Activated CD4-positive, alpha-beta memory T cell treated with anti-CD3 and anti-CD28 coated beads, Interleukin-2, amount 10 ng/mL, durations not matched to agents 7 days and 5 days (primary cell): ENCODE measurements at regions not wholly inside any gene's neighbourhood (a gene's known extent, or its start where the extent isn't known, plus 50 kb on each side); places are given as distances from the start of the nearest gene placed in this dataset.

Experiments
- CTCF ChIA-PET: fragments of 350-600 bp; sonication (Branson Sonifier 250); formaldehyde crosslinking; loops from one replicate; lab custom pipeline; 2021; ENCODE audit warnings: antibody characterized with exemption, inconsistent platforms; lab: Charles Lee
- POLR2A ChIA-PET: fragments of 350-600 bp; sonication (Branson Sonifier 250); formaldehyde crosslinking; loops from one replicate; lab custom pipeline; 2021; ENCODE audit warnings: antibody characterized with exemption; lab: Charles Lee
- DNase-seq: peaks from one replicate; pipeline ENCODE4 v3.0.0-alpha.2; 2020
- H3K27ac Mint-ChIP-seq: one replicate; pipeline ENCODE4 v1.8.0; 2021; ENCODE audit warnings: mild to moderate bottlenecking, mixed read lengths
- H3K27me3 Mint-ChIP-seq: one replicate; pipeline ENCODE4 v1.8.0; 2021; ENCODE audit warnings: mixed read lengths
- H3K36me3 Mint-ChIP-seq: one replicate; pipeline ENCODE4 v1.8.0; 2021; ENCODE audit warnings: low read depth, mixed read lengths
- H3K4me1 Mint-ChIP-seq: one replicate; pipeline ENCODE4 v1.8.0; 2021; ENCODE audit warnings: mixed read lengths
- H3K4me3 Mint-ChIP-seq: one replicate; pipeline ENCODE4 v1.8.0; 2021; ENCODE audit warnings: mild to moderate bottlenecking, mixed read lengths
- H3K9me3 Mint-ChIP-seq: one replicate; pipeline ENCODE4 v1.8.0; 2021; ENCODE audit warnings: mixed read lengths

DNA sequence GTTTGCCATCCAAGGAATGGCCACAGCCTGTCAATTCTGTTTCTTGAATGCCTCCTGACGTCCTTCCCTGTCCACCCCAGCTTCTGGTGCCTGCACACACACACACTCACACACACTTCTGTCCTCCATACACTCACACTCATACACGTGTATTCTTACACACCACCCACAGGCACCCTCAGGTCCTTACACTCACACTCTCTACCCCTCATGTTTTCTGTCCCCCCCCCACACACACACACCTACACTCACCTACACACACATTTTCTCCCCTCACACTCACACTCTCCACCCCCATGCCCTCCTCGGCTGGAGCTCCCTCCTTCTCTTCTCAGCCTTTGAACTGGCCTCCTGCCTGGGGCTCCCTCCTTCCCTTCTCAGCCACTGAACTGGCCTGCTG is 148.0 kb upstream of the SALL3 start:
- Mint-ChIP-seq H3K4me3 (no peak overlapping the region), H3K27ac (no peak overlapping the region), H3K9me3 (peaks cover 8% of the 10 kb centered on the region), H3K36me3 (no peaks in the 10 kb centered on the region), H3K27me3 (no peaks in the 10 kb centered on the region), H3K4me1 (no peaks in the 10 kb centered on the region)
- no peak for DNase-seq
- CTCF ChIA-PET, result no interaction called here
- POLR2A ChIA-PET, result no interaction called here

DNA sequence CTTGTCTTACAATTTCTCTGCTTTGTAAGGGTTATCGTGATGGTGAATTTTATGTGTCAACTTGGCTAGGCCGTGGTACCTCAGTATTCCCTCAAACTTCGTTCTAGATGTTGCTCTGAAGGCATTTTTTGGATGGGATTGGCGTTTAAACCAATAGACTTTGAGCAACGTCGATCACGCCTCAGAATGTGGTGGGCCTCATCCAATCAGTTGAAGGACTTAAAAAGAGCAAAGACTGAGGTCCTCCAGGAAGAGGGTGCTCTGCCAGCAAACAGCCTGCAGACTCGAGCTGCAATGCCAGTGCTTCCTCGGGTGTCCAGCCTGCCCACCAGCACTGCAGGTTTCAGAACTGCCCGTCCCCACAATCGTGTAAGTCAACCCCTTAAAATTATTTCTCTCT is 145.8 kb upstream of the SALL3 start:
- H3K36me3 Mint-ChIP-seq, result no peaks in the 10 kb centered on the region
- peaks cover 13% of the 10 kb centered on the region for H3K9me3 Mint-ChIP-seq
- CTCF ChIA-PET, result no interaction called here
- no peak for DNase-seq
- H3K27ac Mint-ChIP-seq, result no peak overlapping the region
- POLR2A ChIA-PET, result no interaction called here
- no peak overlapping the region for H3K4me3 Mint-ChIP-seq
- no peaks in the 10 kb centered on the region for H3K27me3 Mint-ChIP-seq
- H3K4me1 Mint-ChIP-seq, result no peaks in the 10 kb centered on the region

DNA sequence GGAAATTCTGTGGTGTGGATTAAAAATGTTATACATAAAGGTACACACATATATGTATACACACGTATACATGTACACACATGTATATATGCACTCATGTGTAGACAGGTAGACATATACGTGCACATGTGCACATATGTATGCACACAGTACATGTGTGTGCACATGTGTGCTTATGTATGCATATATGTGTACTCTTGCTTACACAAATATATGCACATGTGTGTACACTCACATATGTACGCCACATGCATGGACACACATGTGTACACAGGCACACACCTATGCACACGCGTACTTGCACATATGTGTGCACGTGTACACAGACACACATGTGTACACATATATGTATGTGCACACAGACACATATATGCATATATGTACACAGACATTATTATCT is 142.8 kb upstream of the SALL3 start:
- Mint-ChIP-seq H3K9me3 (peaks cover 29% of the 10 kb centered on the region), H3K27ac (no peak overlapping the region), H3K27me3 (no peaks in the 10 kb centered on the region), H3K36me3 (no peaks in the 10 kb centered on the region), H3K4me1 (no peaks in the 10 kb centered on the region), H3K4me3 (no peak overlapping the region)
- ChIA-PET CTCF (no interaction called here), POLR2A (no interaction called here)
- no peak for DNase-seq

GRCh38 chr18:78837754-78838153 is 141.9 kb upstream of the SALL3 start:
- no peaks in the 10 kb centered on the region for H3K4me1 Mint-ChIP-seq
- H3K27ac Mint-ChIP-seq, result no peak overlapping the region
- no peaks in the 10 kb centered on the region for H3K36me3 Mint-ChIP-seq
- no peak overlapping the region for H3K4me3 Mint-ChIP-seq
- ChIA-PET POLR2A (no interaction called here), CTCF (no interaction called here)
- no peak for DNase-seq
- peaks cover 29% of the 10 kb centered on the region for H3K9me3 Mint-ChIP-seq
- no peaks in the 10 kb centered on the region for H3K27me3 Mint-ChIP-seq

DNA sequence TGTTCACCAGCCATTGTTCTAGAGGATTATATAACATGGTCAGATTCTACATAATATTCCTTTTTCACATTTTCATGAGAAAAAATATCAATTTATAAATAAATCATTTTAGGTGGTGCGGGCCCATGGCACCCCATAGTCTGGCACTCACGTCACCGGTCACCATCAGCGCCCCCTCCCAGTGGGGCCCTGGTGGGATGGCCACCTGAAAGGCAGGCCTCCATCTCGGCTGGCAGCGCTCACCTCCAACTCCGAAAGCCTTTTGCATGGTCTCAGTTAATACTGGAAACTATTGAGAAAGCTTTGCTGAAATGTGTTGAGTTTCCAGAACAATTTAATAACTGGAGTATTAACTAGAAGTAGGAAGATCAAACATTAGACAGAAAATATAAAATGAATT is 141.4 kb upstream of the SALL3 start:
- POLR2A ChIA-PET, result no interaction called here
- Mint-ChIP-seq H3K27ac (no peak overlapping the region), H3K27me3 (no peaks in the 10 kb centered on the region), H3K4me1 (no peaks in the 10 kb centered on the region), H3K9me3 (peaks cover 26% of the 10 kb centered on the region), H3K36me3 (no peaks in the 10 kb centered on the region), H3K4me3 (no peak overlapping the region)
- CTCF ChIA-PET, result no interaction called here
- no peak for DNase-seq

DNA sequence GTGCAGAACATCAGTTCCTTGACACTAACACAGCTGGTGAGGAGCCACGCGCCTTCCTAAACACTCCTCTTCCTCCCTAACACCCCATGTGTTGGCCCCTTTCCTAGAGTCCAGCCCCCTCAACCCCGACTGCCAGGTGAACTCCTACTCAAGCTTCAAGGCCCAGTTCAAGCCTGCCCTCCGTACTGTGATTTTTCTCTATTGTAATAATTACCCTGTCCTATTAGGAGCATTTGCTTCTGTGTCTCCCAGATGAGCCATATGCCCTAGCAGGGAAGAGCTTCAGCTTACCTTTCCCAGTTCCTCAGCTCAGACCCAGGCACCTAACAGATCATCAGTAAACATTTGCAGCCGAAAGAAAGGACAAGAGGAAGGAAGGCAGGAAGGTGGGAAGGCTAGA is 130.6 kb upstream of the SALL3 start:
- Mint-ChIP-seq H3K4me1 (no peaks in the 10 kb centered on the region), H3K27me3 (no peaks in the 10 kb centered on the region), H3K27ac (no peak overlapping the region), H3K9me3 (peaks cover 30% of the 10 kb centered on the region), H3K36me3 (no peaks in the 10 kb centered on the region), H3K4me3 (no peak overlapping the region)
- POLR2A ChIA-PET, result no interaction called here
- CTCF ChIA-PET, result no interaction called here
- no peak for DNase-seq

- H3K27ac Mint-ChIP-seq, result no peak overlapping the region
- H3K27me3 Mint-ChIP-seq, result no peaks in the 10 kb centered on the region
- H3K4me1 Mint-ChIP-seq, result no peaks in the 10 kb centered on the region
- POLR2A ChIA-PET, result no interaction called here
- no peaks in the 10 kb centered on the region for H3K36me3 Mint-ChIP-seq
- no peak overlapping the region for H3K4me3 Mint-ChIP-seq
- CTCF ChIA-PET, result no interaction called here
- DNase-seq, result no peak
- peaks cover 30% of the 10 kb centered on the region for H3K9me3 Mint-ChIP-seq
Measured at GRCh38 chr18:78849458-78849857, 130.2 kb upstream of the SALL3 start.

DNA sequence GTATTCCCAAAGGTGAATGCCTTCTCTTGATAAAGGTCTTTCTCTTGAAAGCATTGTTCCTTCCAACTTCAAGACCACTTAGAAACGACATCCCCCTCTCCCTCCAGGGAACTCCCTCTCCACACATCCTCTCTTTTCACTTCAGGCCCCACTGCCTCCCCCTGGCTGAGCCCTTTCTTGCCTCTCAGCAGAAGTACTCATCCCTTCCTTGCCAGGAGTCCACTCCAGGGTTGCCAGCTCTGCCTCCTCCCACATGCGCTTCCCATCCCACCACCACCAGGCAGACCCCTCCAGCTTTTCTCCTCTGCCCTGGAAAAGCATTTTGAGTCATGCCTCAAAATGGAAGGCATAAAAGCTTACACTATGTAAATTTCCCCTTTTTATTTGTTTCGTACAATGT is 126.3 kb upstream of the SALL3 start:
- H3K4me3 Mint-ChIP-seq, result no peak overlapping the region
- no peak for DNase-seq
- H3K27ac Mint-ChIP-seq, result no peak overlapping the region
- H3K4me1 Mint-ChIP-seq, result no peaks in the 10 kb centered on the region
- CTCF ChIA-PET, result no interaction called here
- POLR2A ChIA-PET, result no interaction called here
- peaks cover 32% of the 10 kb centered on the region for H3K9me3 Mint-ChIP-seq
- no peaks in the 10 kb centered on the region for H3K27me3 Mint-ChIP-seq
- H3K36me3 Mint-ChIP-seq, result no peaks in the 10 kb centered on the region

- H3K27ac Mint-ChIP-seq, result no peak overlapping the region
- DNase-seq, result no peak
- H3K4me3 Mint-ChIP-seq, result no peak overlapping the region
- POLR2A ChIA-PET, result no interaction called here
- no peaks in the 10 kb centered on the region for H3K27me3 Mint-ChIP-seq
- CTCF ChIA-PET, result no interaction called here
- no peaks in the 10 kb centered on the region for H3K4me1 Mint-ChIP-seq
- no peaks in the 10 kb centered on the region for H3K36me3 Mint-ChIP-seq
- H3K9me3 Mint-ChIP-seq, result peaks cover 28% of the 10 kb centered on the region
Measured at GRCh38 chr18:78855188-78855587, 124.4 kb upstream of the SALL3 start.

GRCh38 chr18:78856569-78857313 is 122.9 kb upstream of the SALL3 start:
- POLR2A ChIA-PET, result no interaction called here
- Mint-ChIP-seq H3K4me3 (no peak overlapping the region), H3K4me1 (no peaks in the 10 kb centered on the region), H3K9me3 (peaks cover 20% of the 10 kb centered on the region), H3K27ac (no peak overlapping the region), H3K36me3 (no peaks in the 10 kb centered on the region), H3K27me3 (no peaks in the 10 kb centered on the region)
- CTCF ChIA-PET, result no interaction called here
- no peak for DNase-seq

GRCh38 chr18:78857314-78858150 is 122.1 kb upstream of the SALL3 start:
- DNase-seq, result no peak
- ChIA-PET CTCF (no interaction called here), POLR2A (no interaction called here)
- Mint-ChIP-seq H3K36me3 (no peaks in the 10 kb centered on the region), H3K4me3 (no peak overlapping the region), H3K27me3 (no peaks in the 10 kb centered on the region), H3K4me1 (no peaks in the 10 kb centered on the region), H3K27ac (no peak overlapping the region), H3K9me3 (peaks cover 15% of the 10 kb centered on the region)

GRCh38 chr18:78859686-78860085 is 119.9 kb upstream of the SALL3 start:
- DNase-seq, result no peak
- Mint-ChIP-seq H3K27ac (no peak overlapping the region), H3K36me3 (no peaks in the 10 kb centered on the region), H3K4me3 (no peak overlapping the region), H3K9me3 (peaks cover 5% of the 10 kb centered on the region), H3K27me3 (no peaks in the 10 kb centered on the region), H3K4me1 (no peaks in the 10 kb centered on the region)
- ChIA-PET CTCF (no interaction called here), POLR2A (no interaction called here)

DNA sequence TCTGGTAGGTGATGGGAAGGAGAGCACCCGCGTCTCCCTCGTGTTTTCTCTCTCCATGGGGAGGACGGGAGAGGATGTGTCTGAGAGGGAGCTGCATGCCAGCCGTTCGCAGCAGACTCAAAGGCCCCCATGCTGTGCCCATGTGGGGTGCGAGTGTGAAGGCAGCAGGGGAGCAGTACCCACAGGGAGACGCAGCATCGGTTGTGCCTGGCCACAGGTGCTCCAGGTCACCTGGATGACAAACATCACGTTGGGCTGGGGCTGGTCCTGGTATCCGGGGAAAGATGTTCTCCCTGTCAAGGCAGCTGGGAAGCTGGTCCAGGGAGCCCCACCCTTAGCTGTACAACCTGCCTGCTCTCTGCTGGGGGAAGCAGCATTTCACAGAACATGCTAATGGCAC is 119.5 kb upstream of the SALL3 start:
- peaks cover 5% of the 10 kb centered on the region for H3K9me3 Mint-ChIP-seq
- H3K4me3 Mint-ChIP-seq, result no peak overlapping the region
- no peaks in the 10 kb centered on the region for H3K27me3 Mint-ChIP-seq
- no peak for DNase-seq
- POLR2A ChIA-PET, result no interaction called here
- H3K4me1 Mint-ChIP-seq, result no peaks in the 10 kb centered on the region
- CTCF ChIA-PET, result no interaction called here
- H3K36me3 Mint-ChIP-seq, result no peaks in the 10 kb centered on the region
- H3K27ac Mint-ChIP-seq, result no peak overlapping the region

DNA sequence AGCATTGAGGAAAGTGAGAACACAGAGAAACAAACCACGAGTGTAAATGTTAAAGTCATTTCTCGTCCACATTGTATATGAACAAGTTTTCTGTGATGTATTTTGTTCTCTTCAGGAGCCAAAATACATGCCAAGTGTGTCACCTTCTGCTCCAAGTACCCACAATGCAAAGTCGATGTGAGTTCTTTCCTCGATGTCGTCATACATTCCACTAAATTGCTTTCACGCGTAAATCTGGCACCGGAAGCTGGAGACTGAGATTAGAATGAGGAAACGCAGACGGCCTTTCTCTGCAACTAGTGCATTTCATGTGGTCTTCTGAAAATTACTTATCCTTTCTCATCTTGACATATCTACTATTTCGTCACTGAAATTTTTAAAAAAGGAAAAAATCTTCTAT is 118.5 kb upstream of the SALL3 start:
- H3K9me3 Mint-ChIP-seq, result peaks cover 5% of the 10 kb centered on the region
- H3K4me1 Mint-ChIP-seq, result no peaks in the 10 kb centered on the region
- POLR2A ChIA-PET, result no interaction called here
- no peak overlapping the region for H3K27ac Mint-ChIP-seq
- no peak for DNase-seq
- CTCF ChIA-PET, result no interaction called here
- no peaks in the 10 kb centered on the region for H3K36me3 Mint-ChIP-seq
- H3K4me3 Mint-ChIP-seq, result no peak overlapping the region
- no peaks in the 10 kb centered on the region for H3K27me3 Mint-ChIP-seq
